HK-2 (cell line): ENCODE measurements at regions not wholly inside any gene's neighbourhood (a gene's known extent, or its start where the extent isn't known, plus 50 kb on each side); places are given as distances from the start of the nearest gene placed in this dataset.
"Not testable (repeated sequence)": the region's sequence is repeated elsewhere in the genome, so short reads cannot be mapped to it uniquely, and the experiment has no call there.

Source experiments
- DNase-seq: peaks from one replicate; pipeline ENCODE4 v3.0.0-alpha.2; 2018; ENCODE audit not compliant: unreplicated experiment

- DNase-seq, result no peak
Observed at GRCh38 chr5:12885018-12885417, 980.8 kb upstream of the CTNND2 start.

GRCh38 chr5:12883395-12883794, 979.1 kb upstream of the CTNND2 start:
- no peak for DNase-seq

- DNase-seq, result no peak
Observed at GRCh38 chr5:12876541-12877298, 972.5 kb upstream of the CTNND2 start.

GRCh38 chr5:12870872-12871539, 966.8 kb upstream of the CTNND2 start:
- no peak for DNase-seq

- DNase-seq, result no peak
Observed at GRCh38 chr5:12865529-12865928, 961.3 kb upstream of the CTNND2 start.

- DNase-seq, result no peak
Observed at GRCh38 chr5:12861886-12862654, 957.8 kb upstream of the CTNND2 start.

- not testable (repeated sequence) for DNase-seq
Observed at GRCh38 chr5:12856105-12856504, 951.9 kb upstream of the CTNND2 start.

- DNase-seq, result no peak
Observed at GRCh38 chr5:12854386-12854785, 950.1 kb upstream of the CTNND2 start.

GRCh38 chr5:12851761-12852160, 947.5 kb upstream of the CTNND2 start:
- DNase-seq, result no peak

GRCh38 chr5:12848709-12849108, 944.5 kb upstream of the CTNND2 start:
- no peak for DNase-seq

- no peak for DNase-seq
Observed at GRCh38 chr5:12845549-12846159, 941.4 kb upstream of the CTNND2 start.

- no peak for DNase-seq
Observed at GRCh38 chr5:12840972-12841371, 936.7 kb upstream of the CTNND2 start.

- no peak for DNase-seq
Observed at GRCh38 chr5:12837592-12837991, 933.3 kb upstream of the CTNND2 start.

- DNase-seq, result no peak
Observed at GRCh38 chr5:12825163-12825562, 920.9 kb upstream of the CTNND2 start.

- no peak for DNase-seq
Observed at GRCh38 chr5:12805165-12805698, 901.0 kb upstream of the CTNND2 start.

GRCh38 chr5:12799165-12799564, 894.9 kb upstream of the CTNND2 start:
- no peak for DNase-seq

- DNase-seq, result no peak
Observed at GRCh38 chr5:12795333-12795663, 891.1 kb upstream of the CTNND2 start.

GRCh38 chr5:12794476-12795332, 890.5 kb upstream of the CTNND2 start:
- DNase-seq, result no peak

GRCh38 chr5:12793373-12793772, 889.1 kb upstream of the CTNND2 start:
- DNase-seq, result no peak

GRCh38 chr5:12780536-12780935, 876.3 kb upstream of the CTNND2 start:
- DNase-seq, result no peak

GRCh38 chr5:12777342-12777741, 873.1 kb upstream of the CTNND2 start:
- DNase-seq, result no peak
